ENCODE measurements at regions not wholly inside any gene's neighbourhood (a gene's known extent, or its start where the extent isn't known, plus 50 kb on each side); places are given as distances from the start of the nearest gene placed in this dataset.

- no peak for DNase-seq
- ATAC-seq, result no peak
- intact Hi-C loops (cut with DNase I), result no loop called here
- H3K36me3 ChIP-seq, result no peaks in the 10 kb centered on the region
- TF ChIP-seq, protein P1, sequence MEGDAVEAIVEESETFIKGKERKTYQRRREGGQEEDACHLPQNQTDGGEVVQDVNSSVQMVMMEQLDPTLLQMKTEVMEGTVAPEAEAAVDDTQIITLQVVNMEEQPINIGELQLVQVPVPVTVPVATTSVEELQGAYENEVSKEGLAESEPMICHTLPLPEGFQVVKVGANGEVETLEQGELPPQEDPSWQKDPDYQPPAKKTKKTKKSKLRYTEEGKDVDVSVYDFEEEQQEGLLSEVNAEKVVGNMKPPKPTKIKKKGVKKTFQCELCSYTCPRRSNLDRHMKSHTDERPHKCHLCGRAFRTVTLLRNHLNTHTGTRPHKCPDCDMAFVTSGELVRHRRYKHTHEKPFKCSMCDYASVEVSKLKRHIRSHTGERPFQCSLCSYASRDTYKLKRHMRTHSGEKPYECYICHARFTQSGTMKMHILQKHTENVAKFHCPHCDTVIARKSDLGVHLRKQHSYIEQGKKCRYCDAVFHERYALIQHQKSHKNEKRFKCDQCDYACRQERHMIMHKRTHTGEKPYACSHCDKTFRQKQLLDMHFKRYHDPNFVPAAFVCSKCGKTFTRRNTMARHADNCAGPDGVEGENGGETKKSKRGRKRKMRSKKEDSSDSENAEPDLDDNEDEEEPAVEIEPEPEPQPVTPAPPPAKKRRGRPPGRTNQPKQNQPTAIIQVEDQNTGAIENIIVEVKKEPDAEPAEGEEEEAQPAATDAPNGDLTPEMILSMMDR (IDR thresholded peaks at IDR 0.05), result no peak
- H3K27me3 ChIP-seq (ENCODE audit: low read depth), result no peaks in the 10 kb centered on the region
- no peaks in the 10 kb centered on the region for H3K9me3 ChIP-seq
- H3K27ac ChIP-seq, result no peak overlapping the region
- no peaks in the 10 kb centered on the region for H3K4me1 ChIP-seq
- H3K4me3 ChIP-seq, result no peak overlapping the region
Observed at GRCh38 chr5:35430381-35431162, 187.1 kb upstream of the SPEF2 start.

DNA sequence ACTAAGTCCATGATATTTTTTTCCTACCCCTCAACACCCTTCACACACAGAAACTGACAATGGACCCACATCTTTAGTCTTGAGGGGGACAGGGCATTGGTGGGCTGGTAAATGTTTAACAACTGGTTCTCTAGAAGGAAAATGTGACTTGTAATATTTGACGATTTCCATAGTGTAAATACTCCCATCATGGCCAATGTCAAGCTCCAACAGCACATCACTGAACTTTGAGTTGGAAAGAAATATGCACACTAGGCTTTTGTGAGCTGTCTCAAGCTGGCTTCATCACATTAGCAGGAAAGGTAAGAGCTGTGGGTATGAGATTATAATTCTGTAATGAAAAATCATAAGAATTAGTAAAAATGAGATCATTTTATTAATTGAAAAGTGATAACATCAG is 189.9 kb upstream of the PRLR start:
- Histone ChIP-seq H3K4me3 (no peak overlapping the region), H3K36me3 (no peaks in the 10 kb centered on the region), H3K27ac (no peak overlapping the region), H3K9me3 (no peaks in the 10 kb centered on the region), H3K4me1 (no peaks in the 10 kb centered on the region), H3K27me3 (ENCODE audit: low read depth) (no peaks in the 10 kb centered on the region)
- no peak for DNase-seq
- intact Hi-C loops (cut with DNase I), result no loop called here
- TF ChIP-seq, protein P1 (IDR thresholded peaks at IDR 0.05), result no peak
- no peak for ATAC-seq

DNA sequence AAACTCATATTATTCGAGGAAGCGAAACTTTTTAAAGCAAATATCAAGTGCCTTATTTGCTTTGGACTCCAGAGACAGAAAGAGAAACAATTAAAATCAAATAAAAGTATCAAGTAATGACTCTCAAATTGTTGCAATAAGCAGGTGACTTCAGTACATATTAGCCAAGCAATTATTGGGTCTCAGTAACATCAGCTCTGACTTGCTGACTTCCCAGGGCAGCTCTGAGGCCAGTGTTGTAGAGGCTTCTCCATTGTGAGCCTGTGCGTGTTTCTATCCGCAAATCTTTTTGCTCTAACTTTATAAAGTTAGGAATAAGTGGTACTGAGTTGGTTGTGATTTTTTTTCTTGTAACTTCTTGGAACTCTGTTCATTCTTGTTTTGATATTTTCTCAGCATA is 186.8 kb upstream of the PRLR start:
- no peaks in the 10 kb centered on the region for H3K36me3 ChIP-seq
- no peaks in the 10 kb centered on the region for H3K27me3 ChIP-seq (ENCODE audit: low read depth)
- no peak overlapping the region for H3K27ac ChIP-seq
- TF ChIP-seq, protein P1 (IDR thresholded peaks at IDR 0.05), result no peak
- DNase-seq (no peak), ATAC-seq (no peak)
- no peak overlapping the region for H3K4me3 ChIP-seq
- no peaks in the 10 kb centered on the region for H3K4me1 ChIP-seq
- H3K9me3 ChIP-seq, result no peaks in the 10 kb centered on the region
- intact Hi-C loops (cut with DNase I), result no loop called here

DNA sequence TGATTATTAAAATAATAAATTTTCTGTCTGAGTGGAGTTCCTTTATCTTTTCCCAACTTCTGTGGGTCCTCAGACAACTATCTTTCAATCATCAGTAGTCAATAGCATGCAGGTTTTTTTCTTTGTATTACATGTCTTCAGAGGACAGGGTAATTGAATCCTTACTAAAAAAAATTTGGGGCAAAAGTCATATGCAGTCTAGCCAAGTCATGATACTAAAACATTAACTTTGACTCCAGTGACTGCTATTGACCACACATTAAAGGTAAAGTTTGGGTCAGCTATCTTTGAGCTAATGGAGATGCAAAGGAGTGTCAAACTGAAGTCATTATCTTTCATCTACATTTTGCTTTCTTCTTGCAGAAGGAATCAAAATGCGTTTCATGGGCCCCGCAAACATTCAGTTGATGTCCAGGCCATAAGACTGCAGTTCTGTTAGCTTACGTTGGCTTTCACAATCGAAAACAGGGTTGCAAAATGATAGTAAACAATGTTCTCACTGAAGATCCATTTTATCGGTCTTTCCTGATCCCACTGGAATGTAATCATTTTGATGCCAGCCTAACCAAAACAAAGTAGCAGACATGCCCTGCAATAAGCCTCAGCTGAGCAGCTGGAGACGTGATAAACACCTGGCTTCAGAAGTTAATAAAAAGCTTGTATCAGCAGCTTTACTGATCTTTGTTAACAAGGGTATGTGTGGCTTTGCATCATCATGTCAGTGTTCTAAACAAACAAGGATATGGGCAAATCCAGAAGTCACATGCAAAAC is 186.1 kb upstream of the PRLR start:
- no peaks in the 10 kb centered on the region for H3K9me3 ChIP-seq
- TF ChIP-seq, protein P1 (IDR thresholded peaks at IDR 0.05), result no peak
- DNase-seq, result no peak
- no peak overlapping the region for H3K27ac ChIP-seq
- intact Hi-C loops (cut with DNase I), result no loop called here
- no peak for ATAC-seq
- H3K36me3 ChIP-seq, result no peaks in the 10 kb centered on the region
- H3K27me3 ChIP-seq (ENCODE audit: low read depth), result no peaks in the 10 kb centered on the region
- H3K4me3 ChIP-seq, result no peak overlapping the region
- H3K4me1 ChIP-seq, result no peaks in the 10 kb centered on the region

- TF ChIP-seq, protein P1 (IDR thresholded peaks at IDR 0.05), result no peak
- Histone ChIP-seq H3K4me3 (no peak overlapping the region), H3K36me3 (no peaks in the 10 kb centered on the region), H3K27ac (no peak overlapping the region), H3K9me3 (no peaks in the 10 kb centered on the region), H3K27me3 (ENCODE audit: low read depth) (no peaks in the 10 kb centered on the region), H3K4me1 (no peaks in the 10 kb centered on the region)
- intact Hi-C loops (cut with DNase I), result no loop called here
- no peak for DNase-seq
- ATAC-seq, result no peak
Observed at GRCh38 chr5:35415309-35415708, 185.0 kb upstream of the PRLR start.

All from lower lobe of right lung (tissue), 2 donors.